CD4-positive, alpha-beta memory T cell (primary cell): ENCODE measurements at regions not wholly inside any gene's neighbourhood (a gene's known extent, or its start where the extent isn't known, plus 50 kb on each side); places are given as distances from the start of the nearest gene placed in this dataset.

ENCODE experiments used
- CTCF ChIA-PET: fragments of 350-600 bp; sonication (Branson Sonifier 250); formaldehyde crosslinking; loops from one replicate; lab custom pipeline; 2021; ENCODE audit warnings: inconsistent platforms; ENCODE audit not compliant: partially characterized antibody; lab: Charles Lee
- POLR2A ChIA-PET: fragments of 350-600 bp; sonication (Branson Sonifier 250); formaldehyde crosslinking; loops from one replicate; lab custom pipeline; 2021; ENCODE audit not compliant: partially characterized antibody; lab: Charles Lee
- DNase-seq, 5 donors: peaks; one replicate each; pipeline versions ENCODE4 v3.0.0 to v3.0.0-alpha.2; 2020 to 2022; ENCODE audit warnings: mixed read lengths in 1 of 5
- H3K27ac ChIP-seq: one replicate; pipeline ENCODE4 v1.7.0; 2013; ENCODE audit warnings: low read depth, low read length
- H3K27me3 ChIP-seq: 2 replicates; pipeline ENCODE4 v1.7.0; 2013; ENCODE audit warnings: mild to moderate bottlenecking, low read length, moderate library complexity; ENCODE audit not compliant: insufficient read depth
- H3K36me3 ChIP-seq: 2 replicates; pipeline ENCODE4 v1.7.0; 2013; ENCODE audit warnings: mild to moderate bottlenecking, low read length, moderate library complexity; ENCODE audit not compliant: insufficient read depth
- H3K4me1 ChIP-seq: 2 replicates; pipeline ENCODE4 v1.7.0; 2013; ENCODE audit warnings: mild to moderate bottlenecking, low read length, moderate library complexity; ENCODE audit not compliant: insufficient read depth
- H3K4me3 ChIP-seq, 2 donors: one replicate each; pipeline ENCODE4 v1.7.0; 2013; ENCODE audit warnings: low read length in 2 of 2, mild to moderate bottlenecking in 1 of 2
- H3K9me3 ChIP-seq, 2 donors: one replicate each; pipeline ENCODE4 v1.7.0; 2013; ENCODE audit warnings: low read length in 2 of 2, control low read depth in 1 of 2; ENCODE audit not compliant: control insufficient read depth in 1 of 2
- H3K27ac Mint-ChIP-seq, 7 donors: one replicate each; pipeline ENCODE4 v1.8.0; 2020 to 2021; ENCODE audit warnings: mixed read lengths in 7 of 7, mild to moderate bottlenecking in 6 of 7, inconsistent platforms in 3 of 7, moderate library complexity in 3 of 7
- H3K27me3 Mint-ChIP-seq, 2 donors: one replicate each; pipeline ENCODE4 v1.8.0; 2020 to 2021; ENCODE audit warnings: mixed read lengths in 2 of 2
- H3K36me3 Mint-ChIP-seq, 2 donors: one replicate each; pipeline ENCODE4 v1.8.0; 2020 to 2021; ENCODE audit warnings: mixed read lengths in 2 of 2, inconsistent platforms in 1 of 2, mild to moderate bottlenecking in 1 of 2
- H3K4me1 Mint-ChIP-seq, 4 donors: one replicate each; pipeline ENCODE4 v1.8.0; 2020 to 2021; ENCODE audit warnings: mixed read lengths in 4 of 4, mild to moderate bottlenecking in 1 of 4
- H3K4me3 Mint-ChIP-seq, 8 donors: one replicate each; pipeline ENCODE4 v1.8.0; 2020 to 2021; ENCODE audit warnings: mixed read lengths in 8 of 8, mild to moderate bottlenecking in 7 of 8, moderate library complexity in 6 of 8, inconsistent platforms in 3 of 8
- H3K9me3 Mint-ChIP-seq, 8 donors: one replicate each; pipeline ENCODE4 v1.8.0; 2020 to 2021; ENCODE audit warnings: mixed read lengths in 8 of 8, mild to moderate bottlenecking in 5 of 8, inconsistent platforms in 3 of 8, moderate library complexity in 1 of 8
- intact Hi-C: fragments of 100-400 bp; cut with micrococcal nuclease; formaldehyde crosslinking; loops from one replicate; pipeline ENCODE4 v1.15.1; 2023

GRCh38 chr5:158534203-158534602 is 565.5 kb downstream of the EBF1 start:
- Mint-ChIP-seq H3K36me3 (no peaks in the 10 kb centered on the region), H3K9me3 (no peaks in the 10 kb centered on the region), H3K27me3 (peaks cover 2 to 3% of the 10 kb centered on the region in 2 donors), H3K4me3 (no peak overlapping the region), H3K4me1 (no peaks in the 10 kb centered on the region), H3K27ac (peak overlapping the region in 1 of 7 donors; percentile 44)
- CTCF ChIA-PET = no interaction called here
- intact Hi-C loops = no loop called here
- Histone ChIP-seq H3K27ac (no peak overlapping the region), H3K27me3 (no peaks in the 10 kb centered on the region), H3K9me3 (no peaks in the 10 kb centered on the region), H3K4me3 (no peak overlapping the region), H3K36me3 (no peaks in the 10 kb centered on the region), H3K4me1 (no peaks in the 10 kb centered on the region)
- POLR2A ChIA-PET = no interaction called here
- DNase-seq = no peak

- H3K27ac Mint-ChIP-seq = no peak overlapping the region
- H3K4me3 Mint-ChIP-seq = no peak overlapping the region
- POLR2A ChIA-PET = no interaction called here
- Histone ChIP-seq H3K27ac (no peak overlapping the region), H3K4me3 (no peak overlapping the region), H3K4me1 (no peaks in the 10 kb centered on the region), H3K9me3 (no peaks in the 10 kb centered on the region), H3K27me3 (no peaks in the 10 kb centered on the region), H3K36me3 (no peaks in the 10 kb centered on the region)
- CTCF ChIA-PET = no interaction called here
- intact Hi-C loops = no loop called here
- no peaks in the 10 kb centered on the region for H3K9me3 Mint-ChIP-seq
- DNase-seq = no peak
- peaks cover 2 to 3% of the 10 kb centered on the region in 2 donors for H3K27me3 Mint-ChIP-seq
- no peaks in the 10 kb centered on the region for H3K36me3 Mint-ChIP-seq
- no peaks in the 10 kb centered on the region for H3K4me1 Mint-ChIP-seq
Measured at GRCh38 chr5:158532739-158533138, 567.0 kb downstream of the EBF1 start.

GRCh38 chr5:158531860-158532259 is 567.9 kb downstream of the EBF1 start:
- H3K36me3 ChIP-seq = no peaks in the 10 kb centered on the region

GRCh38 chr5:158530115-158530514 is 569.6 kb downstream of the EBF1 start:
- no peaks in the 10 kb centered on the region for H3K4me1 Mint-ChIP-seq
- POLR2A ChIA-PET = no interaction called here

More at GRCh38 chr5:158531860-158532259, 567.9 kb downstream of the EBF1 start:
- peaks cover 2 to 3% of the 10 kb centered on the region in 2 donors for H3K27me3 Mint-ChIP-seq
- DNase-seq = no peak
- intact Hi-C loops = no loop called here
- H3K4me1 Mint-ChIP-seq = no peaks in the 10 kb centered on the region
- ChIA-PET POLR2A (no interaction called here), CTCF (no interaction called here)
- no peak overlapping the region for H3K4me3 ChIP-seq
- H3K4me1 ChIP-seq = no peaks in the 10 kb centered on the region
- no peaks in the 10 kb centered on the region for H3K9me3 ChIP-seq
- H3K27me3 ChIP-seq = no peaks in the 10 kb centered on the region
- H3K27ac Mint-ChIP-seq = no peak overlapping the region
- no peak overlapping the region for H3K4me3 Mint-ChIP-seq
- no peaks in the 10 kb centered on the region for H3K9me3 Mint-ChIP-seq
- H3K36me3 Mint-ChIP-seq = no peaks in the 10 kb centered on the region
- H3K27ac ChIP-seq = no peak overlapping the region

GRCh38 chr5:158529454-158529853 is 570.3 kb downstream of the EBF1 start:
- CTCF ChIA-PET = no interaction called here
- Mint-ChIP-seq H3K27ac (no peak overlapping the region), H3K4me3 (no peak overlapping the region)

More at GRCh38 chr5:158530115-158530514, 569.6 kb downstream of the EBF1 start:
- no peak overlapping the region for H3K27ac Mint-ChIP-seq
- no peaks in the 10 kb centered on the region for H3K27me3 Mint-ChIP-seq
- H3K4me1 ChIP-seq = no peaks in the 10 kb centered on the region
- DNase-seq = no peak
- H3K9me3 Mint-ChIP-seq = peaks cover 0 to 2% (median 0%) of the 10 kb centered on the region in 8 donors
- H3K4me3 Mint-ChIP-seq = no peak overlapping the region
- H3K9me3 ChIP-seq = no peaks in the 10 kb centered on the region
- no peak overlapping the region for H3K27ac ChIP-seq
- no peak overlapping the region for H3K4me3 ChIP-seq
- no peaks in the 10 kb centered on the region for H3K36me3 ChIP-seq
- CTCF ChIA-PET = no interaction called here
- H3K36me3 Mint-ChIP-seq = no peaks in the 10 kb centered on the region
- no peaks in the 10 kb centered on the region for H3K27me3 ChIP-seq
- intact Hi-C loops = no loop called here

GRCh38 chr5:158525663-158526062 is 574.1 kb downstream of the EBF1 start:
- H3K4me3 ChIP-seq = no peak overlapping the region
- no peak overlapping the region for H3K4me3 Mint-ChIP-seq
- no peak overlapping the region for H3K27ac Mint-ChIP-seq
- no peak for DNase-seq
- ChIA-PET CTCF (no interaction called here), POLR2A (no interaction called here)
- no peaks in the 10 kb centered on the region for H3K9me3 ChIP-seq
- H3K9me3 Mint-ChIP-seq = peaks cover 0 to 3% (median 0%) of the 10 kb centered on the region in 8 donors
- H3K36me3 ChIP-seq = no peaks in the 10 kb centered on the region
- H3K27me3 Mint-ChIP-seq = peaks cover 2 to 5% of the 10 kb centered on the region in 2 donors
- no peak overlapping the region for H3K27ac ChIP-seq
- H3K4me1 ChIP-seq = no peaks in the 10 kb centered on the region
- no peaks in the 10 kb centered on the region for H3K4me1 Mint-ChIP-seq
- no peaks in the 10 kb centered on the region for H3K27me3 ChIP-seq
- intact Hi-C loops = no loop called here
- H3K36me3 Mint-ChIP-seq = no peaks in the 10 kb centered on the region

More at GRCh38 chr5:158529454-158529853, 570.3 kb downstream of the EBF1 start:
- Histone ChIP-seq H3K36me3 (no peaks in the 10 kb centered on the region), H3K9me3 (no peaks in the 10 kb centered on the region), H3K27ac (no peak overlapping the region), H3K4me3 (no peak overlapping the region), H3K4me1 (no peaks in the 10 kb centered on the region), H3K27me3 (no peaks in the 10 kb centered on the region)
- Mint-ChIP-seq H3K9me3 (peaks cover 0 to 3% (median 0%) of the 10 kb centered on the region in 8 donors), H3K4me1 (no peaks in the 10 kb centered on the region), H3K27me3 (peaks cover 0 to under 1% of the 10 kb centered on the region in 2 donors), H3K36me3 (no peaks in the 10 kb centered on the region)
- intact Hi-C loops = no loop called here
- POLR2A ChIA-PET = no interaction called here
- no peak for DNase-seq

- Mint-ChIP-seq H3K4me1 (no peaks in the 10 kb centered on the region), H3K36me3 (no peaks in the 10 kb centered on the region), H3K27ac (no peak overlapping the region), H3K9me3 (peaks cover 0 to 3% (median 0%) of the 10 kb centered on the region in 8 donors), H3K4me3 (no peak overlapping the region), H3K27me3 (peaks cover 2 to 5% of the 10 kb centered on the region in 2 donors)
- no peaks in the 10 kb centered on the region for H3K9me3 ChIP-seq
- no peak for DNase-seq
- H3K36me3 ChIP-seq = no peaks in the 10 kb centered on the region
- no peaks in the 10 kb centered on the region for H3K4me1 ChIP-seq
- H3K27ac ChIP-seq = no peak overlapping the region
- H3K4me3 ChIP-seq = no peak overlapping the region
- no peaks in the 10 kb centered on the region for H3K27me3 ChIP-seq
- ChIA-PET CTCF (no interaction called here), POLR2A (no interaction called here)
- intact Hi-C loops = no loop called here
Measured at GRCh38 chr5:158524070-158524469, 575.6 kb downstream of the EBF1 start.

GRCh38 chr5:158522776-158523175 is 576.9 kb downstream of the EBF1 start:
- CTCF ChIA-PET = no interaction called here
- intact Hi-C loops = no loop called here
- peaks cover 2 to 5% of the 10 kb centered on the region in 2 donors for H3K27me3 Mint-ChIP-seq
- no peak for DNase-seq
- Histone ChIP-seq H3K9me3 (no peaks in the 10 kb centered on the region), H3K27ac (no peak overlapping the region), H3K36me3 (no peaks in the 10 kb centered on the region), H3K4me3 (no peak overlapping the region), H3K4me1 (no peaks in the 10 kb centered on the region), H3K27me3 (no peaks in the 10 kb centered on the region)
- no peak overlapping the region for H3K4me3 Mint-ChIP-seq
- peaks cover 0 to 3% (median 0%) of the 10 kb centered on the region in 8 donors for H3K9me3 Mint-ChIP-seq
- H3K36me3 Mint-ChIP-seq = no peaks in the 10 kb centered on the region
- POLR2A ChIA-PET = no interaction called here
- no peak overlapping the region for H3K27ac Mint-ChIP-seq
- H3K4me1 Mint-ChIP-seq = no peaks in the 10 kb centered on the region
